Anterior cingulate cortex (tissue), 58 donors: ENCODE measurements at regions not wholly inside any gene's neighbourhood (a gene's known extent, or its start where the extent isn't known, plus 50 kb on each side); places are given as distances from the start of the nearest gene placed in this dataset.

Source experiments
- DNase-seq, 58 donors: peaks; one replicate each; lab custom pipeline; 2025; lab: John Stamatoyannopoulos, UW

DNA sequence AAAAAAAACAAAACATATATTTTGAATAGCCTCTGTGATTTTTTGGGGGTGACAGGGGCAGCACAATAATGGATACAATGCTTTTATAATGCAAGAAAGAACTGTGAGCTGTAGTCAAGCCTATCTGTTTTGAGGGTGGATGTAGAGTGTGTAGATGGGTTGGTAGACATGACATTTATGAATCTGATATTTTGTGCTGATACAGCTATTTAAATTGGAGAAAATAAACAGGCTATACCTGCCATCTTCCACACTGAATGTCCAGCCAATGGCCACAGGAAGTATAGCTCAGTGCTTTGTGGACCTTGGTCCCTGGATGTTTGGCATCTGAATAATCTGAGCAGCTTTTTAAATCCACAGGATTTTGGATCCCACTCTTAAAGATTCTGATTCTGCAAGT, 175.0 kb downstream of the NEDD1 start:
- DNase-seq, result no peak

DNA sequence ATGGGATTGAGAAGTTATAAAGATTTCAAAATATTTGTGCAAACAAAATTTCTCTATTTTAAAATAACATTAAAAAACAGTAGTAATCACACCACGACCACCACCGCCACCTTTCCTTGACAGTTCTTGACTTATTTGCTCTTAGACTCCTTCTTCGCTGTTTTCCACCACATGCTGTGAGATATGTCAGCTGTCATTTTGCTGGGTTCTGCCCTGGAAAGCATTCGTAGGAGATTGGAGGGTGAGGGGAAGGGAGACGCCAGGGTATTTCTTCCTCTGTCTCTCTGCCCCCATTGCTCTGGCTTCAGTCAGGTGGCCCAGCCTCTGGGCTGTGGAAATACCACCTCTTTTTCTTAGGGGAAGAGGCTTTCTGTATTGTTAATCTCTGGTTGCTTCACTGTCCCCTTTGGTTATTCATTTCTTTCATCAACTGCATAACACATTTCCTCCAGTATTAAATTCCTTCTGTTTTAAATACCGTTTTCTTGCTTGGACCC, 186.2 kb downstream of the NEDD1 start:
- DNase-seq, result no peak

DNA sequence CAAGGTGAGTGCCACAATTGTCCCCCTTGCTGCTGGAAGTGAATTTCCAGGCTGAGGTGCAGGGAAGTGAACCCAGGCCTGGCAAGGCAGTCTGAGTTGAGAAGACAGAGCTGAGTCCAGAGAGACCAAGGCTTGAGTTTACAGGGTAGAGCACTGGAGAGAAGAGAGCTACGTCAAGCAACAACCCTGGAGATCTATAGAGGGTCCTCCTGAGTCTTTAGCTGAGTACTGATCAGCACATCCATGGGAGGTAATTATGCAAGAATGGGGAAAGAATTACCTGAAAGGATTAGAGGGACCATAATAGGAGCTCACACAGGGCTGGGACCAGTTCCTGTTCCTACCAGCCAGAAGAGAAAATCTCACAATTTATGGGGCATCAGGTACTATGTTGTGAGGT, 190.7 kb downstream of the NEDD1 start:
- no peak for DNase-seq

DNA sequence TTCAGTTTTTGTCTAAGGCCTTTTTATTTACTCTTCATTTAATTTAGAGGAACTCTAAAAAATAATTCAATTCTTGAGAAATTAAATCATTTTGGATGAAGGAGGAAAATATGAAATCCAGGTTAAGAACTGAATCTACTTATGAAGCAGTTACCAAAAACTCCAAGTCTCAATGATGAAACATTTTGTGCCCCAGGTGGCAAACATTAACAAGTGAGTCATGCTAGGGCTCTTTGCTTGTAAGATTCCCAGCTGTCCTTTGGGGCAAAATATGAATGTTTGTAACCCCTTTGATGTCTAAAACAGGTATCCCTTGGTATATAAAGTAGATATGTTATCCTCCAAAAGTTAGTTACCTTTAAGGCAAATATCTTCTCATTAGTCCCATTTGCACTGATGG, 202.4 kb downstream of the NEDD1 start:
- no peak for DNase-seq

DNA sequence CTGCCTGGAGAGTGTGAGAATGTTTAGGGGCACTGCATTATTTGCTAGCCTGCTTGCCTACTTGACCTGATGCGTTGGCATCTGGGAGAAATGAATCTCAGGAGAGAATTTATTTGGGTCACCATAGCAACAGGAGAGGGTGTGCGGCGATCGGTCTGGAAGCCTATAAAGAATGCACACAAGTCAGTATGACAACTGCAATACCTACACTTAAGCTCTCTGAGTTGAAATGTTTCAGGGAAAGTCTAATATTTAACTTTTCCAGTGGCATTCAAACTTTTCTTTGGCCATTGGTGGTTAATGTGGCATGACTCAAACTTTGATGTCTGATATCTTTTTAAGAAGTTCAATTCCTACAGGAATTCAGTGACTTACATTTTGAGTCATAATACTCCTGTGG, 205.1 kb downstream of the NEDD1 start:
- no peak for DNase-seq

DNA sequence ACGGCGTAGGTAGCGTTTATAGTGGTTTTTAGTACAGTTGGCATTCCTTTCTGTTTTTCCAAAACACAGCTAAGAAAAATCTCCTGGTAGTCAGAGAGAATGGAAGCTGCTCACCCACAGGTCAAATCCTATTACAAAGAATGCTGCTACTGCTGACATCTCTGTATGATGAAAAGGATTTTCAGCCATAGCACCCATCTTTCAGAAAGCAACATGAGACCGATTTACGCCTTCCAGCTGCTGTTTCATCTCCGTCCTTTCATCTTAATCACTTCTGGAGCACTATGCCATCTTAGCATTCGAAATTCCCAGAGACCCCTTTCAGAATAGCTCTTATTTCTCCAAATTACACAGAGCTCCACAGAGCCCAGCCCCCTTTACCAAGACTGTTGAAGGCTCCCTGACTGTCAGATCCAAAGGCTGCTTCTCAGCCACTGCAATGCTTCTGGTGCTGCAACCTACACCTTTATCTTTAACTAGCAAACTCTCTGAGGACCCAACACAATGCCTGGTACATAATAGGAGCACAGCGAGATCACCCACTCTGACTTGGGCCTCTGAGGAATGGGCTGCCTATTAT, 211.8 kb downstream of the NEDD1 start:
- no peak for DNase-seq

DNA sequence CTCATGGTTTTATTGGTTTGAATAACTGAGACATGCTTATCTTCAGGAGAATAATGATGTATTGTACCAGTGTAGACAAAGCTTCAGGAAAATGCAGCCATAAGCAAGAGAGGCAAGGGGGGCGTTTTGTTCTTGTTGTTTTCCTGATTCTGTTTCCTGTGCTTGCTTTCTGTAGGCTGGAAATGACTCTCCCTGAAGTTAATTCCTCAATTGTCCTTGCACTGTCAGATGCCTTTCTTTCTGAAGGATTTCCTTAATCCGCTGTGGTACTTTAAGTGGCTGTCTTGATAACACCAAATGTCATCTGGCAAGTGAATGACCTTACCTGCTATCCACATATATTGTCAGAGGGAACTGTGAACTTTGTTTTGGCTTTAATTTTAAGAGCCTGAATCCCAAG, 220.0 kb downstream of the NEDD1 start:
- DNase-seq, result no peak

DNA sequence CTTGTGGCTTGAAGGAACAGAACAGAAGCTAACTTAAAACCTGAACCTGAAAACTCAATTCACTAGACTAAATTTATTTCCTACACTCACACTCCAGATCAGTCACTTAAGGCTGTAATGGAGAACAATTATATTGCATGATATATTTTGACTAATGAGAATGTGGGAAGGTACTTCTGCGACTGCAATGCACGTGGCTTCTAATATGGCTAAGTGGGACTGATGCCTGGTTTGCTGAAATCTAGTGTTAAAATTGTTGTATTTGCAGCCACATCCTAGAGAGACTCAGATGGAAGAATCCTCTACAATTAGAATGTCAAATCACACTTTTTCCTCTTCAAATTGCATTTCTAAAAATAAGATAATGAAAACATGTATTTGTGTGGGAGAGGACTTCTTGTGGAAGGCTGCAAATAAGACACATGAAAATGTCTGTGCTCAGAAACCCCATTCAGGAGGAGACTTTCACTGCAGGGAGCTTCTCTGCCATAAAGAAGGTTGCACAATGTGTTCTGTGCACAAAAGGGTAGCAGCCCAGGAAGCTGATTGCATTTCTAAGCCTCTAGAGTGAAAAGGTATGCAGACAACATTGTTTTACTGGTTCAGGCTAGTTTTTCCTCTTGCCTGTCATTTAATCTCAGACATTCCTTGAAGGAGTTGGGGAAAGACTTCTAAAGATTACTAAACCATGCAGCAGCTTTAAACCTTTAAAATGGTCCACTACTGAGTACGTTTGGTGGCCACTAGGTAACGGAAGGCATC, 224.3 kb downstream of the NEDD1 start:
- no peak for DNase-seq

DNA sequence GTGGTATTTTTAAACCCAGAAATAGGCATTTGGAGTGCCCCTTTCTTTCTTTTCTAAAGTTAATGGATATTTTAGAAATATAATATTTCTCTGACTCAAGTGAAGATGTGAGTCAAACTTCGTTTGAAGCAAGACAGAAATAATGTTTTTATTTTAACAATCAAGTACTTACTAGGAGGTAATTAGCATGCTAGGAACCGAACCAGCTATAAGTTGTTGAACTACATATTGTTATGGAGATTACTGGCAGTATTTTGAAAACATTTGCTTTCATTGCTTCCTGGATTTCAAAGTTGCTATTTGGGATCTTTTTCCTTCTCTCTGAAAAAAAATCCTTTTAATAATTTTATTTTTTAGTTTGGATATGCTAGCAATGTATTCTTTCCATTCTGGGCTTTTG, 225.2 kb downstream of the NEDD1 start:
- DNase-seq, result no peak

DNA sequence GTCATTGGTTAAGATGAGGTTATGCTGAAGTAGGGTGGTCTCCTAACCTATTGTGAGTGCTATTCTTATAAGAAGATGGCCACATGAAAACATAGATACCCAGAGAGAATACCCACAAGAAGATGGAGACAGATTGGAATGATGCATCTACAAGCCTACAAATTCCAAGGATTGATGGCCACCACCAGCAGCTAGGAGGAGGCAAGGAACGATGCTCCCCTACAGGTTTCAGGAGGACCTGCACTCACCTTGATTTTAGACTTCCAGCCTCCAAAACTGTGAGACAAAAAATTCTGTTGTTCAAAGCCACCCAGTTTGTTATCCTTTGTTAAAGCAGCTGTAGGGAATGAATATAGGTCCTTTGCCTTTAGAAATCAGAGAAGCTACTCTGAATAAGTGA, 227.4 kb downstream of the NEDD1 start:
- no peak for DNase-seq

DNA sequence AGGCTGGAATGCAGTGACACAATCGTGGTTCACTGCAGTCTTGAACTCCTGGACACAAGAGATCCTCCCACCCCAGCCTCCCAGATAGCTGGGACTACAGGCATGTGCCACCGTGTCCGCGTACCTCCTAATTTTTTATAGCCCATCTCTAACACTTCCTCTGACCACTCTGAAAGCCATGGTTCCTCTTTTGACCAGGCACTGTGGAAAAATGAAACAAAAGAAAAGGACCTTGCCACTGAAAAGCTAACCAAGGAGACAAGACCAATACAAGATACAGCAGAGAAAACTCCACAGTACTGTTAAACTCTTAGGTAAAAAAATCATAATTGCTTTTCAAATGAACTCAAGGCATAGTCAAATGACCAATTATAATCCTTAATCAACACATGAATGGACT, 233.3 kb downstream of the NEDD1 start:
- no peak for DNase-seq

DNA sequence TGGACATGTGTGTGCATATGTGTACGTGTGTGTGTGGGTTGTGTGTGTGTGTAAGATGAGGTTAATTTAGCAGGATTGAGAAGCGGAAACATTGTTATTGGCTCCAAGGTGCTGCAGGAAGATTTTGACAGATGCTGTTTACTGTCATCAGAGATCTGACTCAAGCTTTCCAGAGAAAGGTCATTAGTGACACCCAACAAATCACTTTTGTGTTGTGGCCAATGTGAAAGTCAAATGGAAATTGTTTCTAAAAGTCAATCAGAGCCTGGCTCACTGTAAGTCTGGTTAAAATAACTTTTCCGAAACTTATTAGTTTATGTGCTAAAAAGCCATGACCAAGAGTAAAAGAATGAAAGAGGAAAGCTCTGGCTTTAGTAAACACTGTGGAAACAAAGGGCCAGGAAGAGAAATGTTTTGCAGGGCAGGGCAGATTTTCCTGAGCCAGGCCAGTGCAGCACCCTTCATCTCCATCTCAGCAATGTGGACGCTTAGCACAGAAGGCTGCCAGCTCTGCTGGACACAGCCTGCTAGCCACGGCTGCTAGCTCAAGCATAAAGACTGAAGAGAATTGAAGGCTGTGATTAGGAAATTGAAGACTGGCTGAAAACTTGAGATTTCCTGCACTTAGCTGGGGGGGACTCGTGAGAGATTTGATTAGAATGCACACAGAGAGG, 235.8 kb downstream of the NEDD1 start:
- DNase-seq, result peak in 6 of 58 donors; percentile 0 to 20 (median 5)

DNA sequence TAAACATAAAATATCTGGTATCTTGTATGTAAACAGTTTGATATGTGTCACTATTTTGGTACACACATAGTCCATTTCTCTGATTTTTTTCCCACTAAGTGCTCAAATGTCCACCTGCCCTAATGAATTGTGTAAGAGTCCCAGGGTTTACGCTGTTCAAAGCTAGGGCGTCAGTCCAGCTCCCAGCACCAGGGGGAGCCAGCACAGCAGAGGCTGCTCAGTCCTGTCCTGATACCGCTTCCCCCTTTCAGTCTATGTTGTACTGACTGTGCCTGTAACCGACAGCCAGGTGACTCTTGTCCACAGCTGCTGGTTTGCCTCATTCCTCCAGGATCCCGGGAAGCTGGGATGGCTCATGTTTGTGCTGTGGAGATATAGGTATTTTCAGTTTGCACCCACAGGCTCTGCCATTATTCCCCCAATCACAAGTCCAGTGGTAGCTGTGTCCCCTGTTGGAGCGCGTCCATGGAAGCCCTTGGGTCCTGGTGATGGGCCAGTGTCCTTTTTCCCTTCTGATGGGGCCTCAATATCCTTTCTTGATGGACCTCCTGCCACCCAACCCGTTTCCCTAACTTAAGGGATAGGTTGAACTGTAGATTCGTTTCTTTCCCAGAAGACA, 242.0 kb downstream of the NEDD1 start:
- DNase-seq, result peak in 30 of 58 donors; percentile 0 to 61 (median 16)

DNA sequence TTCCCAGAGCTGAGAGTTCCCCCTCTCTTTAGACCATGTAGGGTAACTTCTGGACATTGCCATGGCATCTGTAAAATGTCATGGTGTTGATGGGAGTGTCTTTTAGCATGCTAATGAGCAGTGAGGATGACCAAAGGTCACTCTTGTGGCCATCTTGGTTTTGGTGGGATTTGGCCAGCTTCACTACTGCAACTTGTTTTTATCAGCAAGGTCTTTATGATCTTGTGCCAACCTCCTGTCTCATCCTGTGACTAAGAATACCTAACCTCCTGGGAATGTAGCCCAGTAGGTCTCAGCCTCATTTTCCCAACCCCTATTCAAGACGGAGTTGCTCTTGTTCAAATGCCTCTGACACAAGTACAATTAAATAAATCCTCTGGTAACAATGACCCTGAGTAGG, 244.4 kb downstream of the NEDD1 start:
- DNase-seq, result no peak

DNA sequence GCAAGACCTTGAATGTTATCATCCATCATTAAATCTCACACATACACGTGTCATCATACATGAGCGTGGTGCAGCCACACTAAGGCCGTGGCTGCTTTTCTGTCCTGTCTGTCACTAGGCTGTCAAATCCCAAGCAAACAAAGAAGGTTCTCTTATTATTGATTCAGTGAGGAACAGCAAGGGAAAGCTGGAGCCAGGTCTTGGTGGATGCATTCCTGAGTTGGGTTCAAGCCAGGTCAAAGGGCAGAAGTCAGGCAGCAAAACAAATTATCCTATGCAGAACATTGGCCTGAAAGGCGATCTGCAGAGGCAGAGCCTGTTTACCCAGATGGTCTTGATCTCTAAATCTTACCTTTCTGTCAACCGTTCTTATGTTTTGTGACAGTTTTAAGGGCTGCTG, 252.3 kb downstream of the NEDD1 start:
- DNase-seq, result no peak

DNA sequence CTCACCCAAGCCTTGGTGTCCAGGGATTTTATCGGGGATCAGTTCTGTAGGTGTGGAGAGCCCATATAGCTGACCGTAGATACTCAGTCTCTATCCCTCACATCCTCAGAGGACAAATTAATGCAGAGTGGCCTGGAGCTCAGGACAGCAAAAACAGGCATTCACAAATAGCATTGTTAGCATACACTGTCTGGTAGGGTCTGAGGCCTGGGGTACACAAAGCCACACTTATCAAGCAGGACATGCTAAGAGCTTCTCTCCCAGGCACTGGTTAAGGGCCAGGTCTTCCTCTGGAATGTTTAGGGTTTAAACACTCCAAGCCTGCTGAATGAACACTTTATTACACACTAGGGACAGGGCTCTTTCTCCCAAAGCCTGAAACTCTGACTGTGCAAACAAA, 253.2 kb downstream of the NEDD1 start:
- no peak for DNase-seq

DNA sequence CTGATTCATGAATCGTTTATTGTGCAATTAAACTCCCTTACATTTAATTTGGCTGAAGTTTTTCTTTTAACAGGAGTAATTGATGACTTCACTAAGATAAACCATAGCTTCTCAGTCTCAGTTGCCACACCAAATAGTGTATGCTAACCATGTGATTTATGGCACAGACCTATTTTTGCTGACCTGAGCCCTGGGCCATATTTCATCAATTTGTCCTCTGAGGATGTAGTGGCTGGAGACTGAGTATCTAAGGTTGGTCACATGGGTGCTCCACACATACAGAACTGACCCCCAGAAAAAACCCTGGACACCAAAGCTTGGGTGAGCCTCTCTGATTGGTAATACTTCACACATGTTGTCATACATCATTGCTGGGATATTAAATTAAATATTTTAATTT, 255.1 kb downstream of the NEDD1 start:
- DNase-seq, result no peak

DNA sequence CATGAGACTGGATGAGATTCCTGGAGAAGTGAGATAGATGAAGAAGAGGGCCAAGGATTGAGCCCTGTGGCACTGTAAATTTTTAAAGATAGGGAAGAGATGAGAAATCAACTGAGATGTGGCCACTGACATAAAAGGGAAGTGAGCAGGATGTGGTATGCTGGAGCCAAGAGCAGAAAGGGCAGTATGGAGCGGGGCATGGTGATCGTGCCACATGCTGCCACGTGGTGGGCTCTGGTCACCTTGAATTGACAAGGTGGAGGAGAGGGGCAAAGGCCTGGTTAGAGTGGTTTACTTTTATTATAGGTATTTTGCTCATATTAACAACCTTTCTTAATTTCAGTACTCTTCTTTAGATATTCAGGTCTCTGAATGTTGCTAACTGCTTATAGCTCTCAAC, 257.9 kb downstream of the NEDD1 start:
- no peak for DNase-seq

DNA sequence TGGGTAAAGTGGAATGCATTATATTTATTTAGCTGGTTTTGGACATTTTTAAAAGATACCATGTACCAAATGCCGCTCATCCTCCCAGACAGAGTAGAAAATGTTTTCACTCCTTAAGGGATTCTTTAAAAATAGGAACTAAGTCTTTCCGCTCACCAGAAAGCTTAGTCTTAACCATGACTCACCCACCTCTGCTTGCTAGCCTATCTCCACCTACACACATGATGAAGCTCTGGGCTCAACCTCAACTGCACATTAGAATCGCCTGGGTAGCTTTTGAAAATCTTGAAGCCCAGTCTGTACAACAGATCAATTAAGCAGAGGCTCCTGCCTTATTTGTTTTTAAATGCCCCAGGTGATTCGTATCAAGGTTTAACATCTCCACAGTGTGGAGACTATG, 260.5 kb downstream of the NEDD1 start:
- DNase-seq, result peak in 7 of 58 donors; percentile 3 to 48 (median 22)

DNA sequence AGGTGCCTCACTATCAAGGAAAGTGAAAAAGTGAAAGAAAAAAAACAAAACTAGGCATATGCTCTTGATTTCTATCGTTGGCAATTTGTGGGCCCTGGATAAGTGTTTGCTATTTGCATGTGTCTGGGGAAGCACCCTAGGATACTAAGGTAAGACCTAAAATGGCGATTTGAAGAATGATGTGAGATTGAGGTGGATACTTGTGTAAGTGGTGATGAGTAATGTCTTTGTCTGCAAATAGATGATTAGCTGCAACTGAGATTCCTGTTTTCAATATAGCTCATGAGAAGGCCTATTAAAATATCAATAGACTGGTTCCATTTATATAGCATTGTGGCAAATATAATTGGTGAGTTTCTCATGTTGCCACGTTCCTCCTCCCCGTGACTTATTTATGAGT, 261.7 kb downstream of the NEDD1 start:
- DNase-seq, result no peak

DNA sequence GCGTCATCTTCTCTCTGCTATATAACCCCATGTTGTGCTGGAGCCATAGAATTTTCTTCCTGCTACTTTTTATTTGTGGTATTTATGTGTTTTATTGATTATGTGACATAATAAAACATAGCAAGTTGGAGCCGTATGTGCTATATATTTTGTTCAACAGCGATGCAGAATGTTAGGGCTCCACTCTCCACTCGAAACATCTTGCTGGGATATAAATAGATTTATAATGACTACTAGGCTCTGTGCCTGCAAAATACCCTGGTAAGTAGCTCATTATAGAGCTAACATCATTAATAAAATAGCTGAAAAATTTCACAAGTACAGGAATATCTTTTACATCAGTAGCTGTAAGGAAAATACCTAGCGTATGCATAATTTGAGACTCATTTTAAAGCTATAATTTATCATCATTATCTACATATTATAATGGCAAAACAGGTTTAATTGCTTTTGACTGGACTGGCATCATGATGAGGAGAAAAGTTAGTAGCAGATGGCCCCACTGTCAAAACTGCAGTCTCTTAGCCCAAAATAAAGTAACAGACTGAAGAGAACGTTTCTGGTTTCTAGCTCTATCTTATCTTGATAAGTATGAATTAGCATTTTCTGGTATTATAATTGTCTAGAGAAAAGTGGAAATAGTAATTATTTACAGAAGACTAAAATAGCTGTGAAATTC, 263.0 kb downstream of the NEDD1 start:
- DNase-seq, result no peak
